Vagina (tissue), 2 donors: ENCODE measurements at regions not wholly inside any gene's neighbourhood (a gene's known extent, or its start where the extent isn't known, plus 50 kb on each side); places are given as distances from the start of the nearest gene placed in this dataset.

Experiments used
- POLR2AphosphoS5 ChIP-seq, 2 donors: sonication (generic); formaldehyde crosslinking; IDR thresholded peaks; one replicate each; pipeline ENCODE4 v1.9.0; 2017; ENCODE audit warnings: antibody characterized with exemption in 2 of 2, mild to moderate bottlenecking in 2 of 2, low read depth in 1 of 2; ENCODE audit not compliant: insufficient read depth in 1 of 2
- TF ChIP-seq, protein P1 (sequence below), 3 experiments: fragments of 450-650 bp in 2 of 3; fragments of 200-600 bp in 1 of 3; sonication (generic) in 1 of 3; IDR thresholded peaks; one replicate each; pipeline ENCODE4 v1.5.1; 2017 to 2019; ENCODE audit warnings: antibody characterized with exemption in 3 of 3, mild to moderate bottlenecking in 2 of 3, moderate library complexity in 2 of 3

DNA sequence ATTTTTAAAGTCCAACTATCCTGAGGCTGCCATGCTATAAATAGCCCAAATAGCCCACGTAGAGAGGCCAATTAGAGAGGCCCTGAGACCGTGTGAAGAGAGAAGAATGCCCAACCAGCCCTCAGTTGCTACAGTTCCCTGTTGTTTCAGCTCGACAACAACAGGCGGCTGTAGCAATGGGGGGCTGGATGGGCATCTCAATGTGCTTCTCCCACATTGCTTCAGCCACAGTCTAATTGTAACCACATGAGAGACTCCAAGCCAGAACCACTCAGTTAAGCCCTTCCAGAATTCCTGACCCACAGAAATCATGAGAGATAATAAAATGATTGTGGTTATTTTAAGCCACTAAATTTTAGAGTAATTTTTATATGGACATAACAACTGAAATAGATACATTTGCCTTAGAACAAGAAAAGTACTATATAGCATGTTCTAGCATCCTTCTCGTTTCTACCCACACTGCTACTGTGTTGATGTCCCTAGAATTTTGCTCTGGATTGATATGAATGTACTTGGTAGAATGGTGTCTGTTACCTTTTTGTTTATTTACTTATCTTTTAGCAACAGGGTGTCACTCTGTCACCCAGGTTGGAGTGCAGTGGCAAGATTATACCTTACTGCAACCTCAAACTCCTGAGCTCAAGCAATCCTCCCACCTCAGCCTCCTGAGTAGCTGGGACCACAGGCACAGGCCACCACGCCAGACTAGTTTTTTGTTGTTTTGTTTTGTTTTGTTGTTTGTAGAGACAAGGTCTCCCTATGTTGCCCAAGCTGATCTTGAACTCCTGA is 436.4 kb downstream of the BCOR start:
- no peak for TF ChIP-seq POLR2AphosphoS5 (IDR thresholded peaks at IDR 0.05; ENCODE audit: insufficient read depth in 1 of 2, low read depth in 1 of 2)
- TF ChIP-seq, protein P1, sequence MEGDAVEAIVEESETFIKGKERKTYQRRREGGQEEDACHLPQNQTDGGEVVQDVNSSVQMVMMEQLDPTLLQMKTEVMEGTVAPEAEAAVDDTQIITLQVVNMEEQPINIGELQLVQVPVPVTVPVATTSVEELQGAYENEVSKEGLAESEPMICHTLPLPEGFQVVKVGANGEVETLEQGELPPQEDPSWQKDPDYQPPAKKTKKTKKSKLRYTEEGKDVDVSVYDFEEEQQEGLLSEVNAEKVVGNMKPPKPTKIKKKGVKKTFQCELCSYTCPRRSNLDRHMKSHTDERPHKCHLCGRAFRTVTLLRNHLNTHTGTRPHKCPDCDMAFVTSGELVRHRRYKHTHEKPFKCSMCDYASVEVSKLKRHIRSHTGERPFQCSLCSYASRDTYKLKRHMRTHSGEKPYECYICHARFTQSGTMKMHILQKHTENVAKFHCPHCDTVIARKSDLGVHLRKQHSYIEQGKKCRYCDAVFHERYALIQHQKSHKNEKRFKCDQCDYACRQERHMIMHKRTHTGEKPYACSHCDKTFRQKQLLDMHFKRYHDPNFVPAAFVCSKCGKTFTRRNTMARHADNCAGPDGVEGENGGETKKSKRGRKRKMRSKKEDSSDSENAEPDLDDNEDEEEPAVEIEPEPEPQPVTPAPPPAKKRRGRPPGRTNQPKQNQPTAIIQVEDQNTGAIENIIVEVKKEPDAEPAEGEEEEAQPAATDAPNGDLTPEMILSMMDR (IDR thresholded peaks at IDR 0.05): no peak
